ENCODE measurements at regions not wholly inside any gene's neighbourhood (a gene's known extent, or its start where the extent isn't known, plus 50 kb on each side); places are given as distances from the start of the nearest gene placed in this dataset.

DNA sequence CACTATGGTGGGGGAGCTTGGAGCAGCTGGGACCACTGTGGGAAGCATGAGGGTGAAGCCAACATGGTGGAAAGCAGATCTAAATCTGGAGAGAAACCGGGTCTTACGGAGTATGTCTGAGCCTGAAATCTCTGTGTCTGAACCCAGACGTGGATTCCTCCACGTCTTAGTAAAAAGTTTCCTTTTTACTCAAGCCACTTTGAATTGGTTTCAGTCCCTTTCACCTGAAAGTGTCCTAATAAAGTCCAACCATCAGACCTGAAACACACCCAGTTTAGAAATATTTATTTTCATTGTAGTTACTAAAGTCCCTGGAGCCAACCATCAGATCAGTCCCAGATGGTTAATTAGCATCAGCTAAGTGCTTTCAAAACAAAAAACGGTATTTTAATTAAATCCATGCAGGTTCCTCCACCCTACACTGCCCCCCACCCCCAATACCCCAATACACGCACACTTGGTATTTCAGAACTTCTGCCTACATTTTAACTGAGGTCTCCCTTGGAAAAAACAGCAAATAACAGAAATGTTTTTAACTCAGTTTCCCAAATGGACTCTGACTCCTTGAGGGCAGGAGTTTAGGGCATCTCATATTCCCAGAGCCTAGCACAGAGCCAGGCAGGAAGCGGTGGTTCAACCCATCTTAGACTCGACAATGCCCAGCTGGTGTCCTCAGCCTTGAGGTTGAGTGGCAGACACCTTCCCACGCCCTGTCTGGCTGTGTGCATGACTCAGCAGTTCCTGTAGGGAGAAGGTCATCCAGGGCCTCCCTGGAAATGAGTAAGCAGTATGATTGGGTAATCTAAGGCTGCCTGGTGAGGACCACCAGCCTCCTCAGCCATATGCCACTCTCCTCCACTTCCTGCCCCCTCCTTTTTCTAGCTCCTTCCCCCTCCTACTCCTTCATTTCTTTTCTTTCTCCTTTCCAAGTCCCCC, 175.8 kb downstream of the TTC8 start:
- peak; percentile 97 for DNase-seq (ENCODE audit: low read depth)
- no peak overlapping the region for H3K4me3 ChIP-seq (replicated peaks; ENCODE audit: low read depth, low read length)
- TF ChIP-seq, protein P1, sequence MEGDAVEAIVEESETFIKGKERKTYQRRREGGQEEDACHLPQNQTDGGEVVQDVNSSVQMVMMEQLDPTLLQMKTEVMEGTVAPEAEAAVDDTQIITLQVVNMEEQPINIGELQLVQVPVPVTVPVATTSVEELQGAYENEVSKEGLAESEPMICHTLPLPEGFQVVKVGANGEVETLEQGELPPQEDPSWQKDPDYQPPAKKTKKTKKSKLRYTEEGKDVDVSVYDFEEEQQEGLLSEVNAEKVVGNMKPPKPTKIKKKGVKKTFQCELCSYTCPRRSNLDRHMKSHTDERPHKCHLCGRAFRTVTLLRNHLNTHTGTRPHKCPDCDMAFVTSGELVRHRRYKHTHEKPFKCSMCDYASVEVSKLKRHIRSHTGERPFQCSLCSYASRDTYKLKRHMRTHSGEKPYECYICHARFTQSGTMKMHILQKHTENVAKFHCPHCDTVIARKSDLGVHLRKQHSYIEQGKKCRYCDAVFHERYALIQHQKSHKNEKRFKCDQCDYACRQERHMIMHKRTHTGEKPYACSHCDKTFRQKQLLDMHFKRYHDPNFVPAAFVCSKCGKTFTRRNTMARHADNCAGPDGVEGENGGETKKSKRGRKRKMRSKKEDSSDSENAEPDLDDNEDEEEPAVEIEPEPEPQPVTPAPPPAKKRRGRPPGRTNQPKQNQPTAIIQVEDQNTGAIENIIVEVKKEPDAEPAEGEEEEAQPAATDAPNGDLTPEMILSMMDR (IDR thresholded peaks at IDR 0.05; ENCODE audit: low read length, missing control alignments), result no peak

DNA sequence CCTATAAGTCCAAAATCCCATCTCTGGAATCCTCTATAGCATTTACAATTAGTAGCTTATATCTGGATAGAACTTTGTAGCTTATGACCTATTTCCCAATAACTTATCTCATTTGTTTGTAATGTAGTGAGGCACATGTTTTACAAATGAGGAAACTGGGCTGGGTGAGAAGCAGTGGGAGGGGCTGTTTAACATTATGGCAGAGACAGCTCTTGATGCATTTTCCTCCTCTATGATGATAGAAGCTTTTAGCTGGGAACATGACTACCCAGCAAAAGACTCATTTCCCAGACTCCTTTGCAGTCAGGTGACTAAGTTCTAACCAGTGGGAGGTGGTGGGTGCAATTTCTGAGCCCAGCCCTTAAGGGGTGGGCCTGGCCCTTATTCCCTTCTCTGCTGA, 179.7 kb downstream of the TTC8 start:
- H3K4me3 ChIP-seq (replicated peaks; ENCODE audit: low read depth, low read length), result no peak overlapping the region
- DNase-seq (ENCODE audit: low read depth), result peak; percentile 45
- TF ChIP-seq, protein P1 (IDR thresholded peaks at IDR 0.05; ENCODE audit: low read length, missing control alignments), result no peak

DNA sequence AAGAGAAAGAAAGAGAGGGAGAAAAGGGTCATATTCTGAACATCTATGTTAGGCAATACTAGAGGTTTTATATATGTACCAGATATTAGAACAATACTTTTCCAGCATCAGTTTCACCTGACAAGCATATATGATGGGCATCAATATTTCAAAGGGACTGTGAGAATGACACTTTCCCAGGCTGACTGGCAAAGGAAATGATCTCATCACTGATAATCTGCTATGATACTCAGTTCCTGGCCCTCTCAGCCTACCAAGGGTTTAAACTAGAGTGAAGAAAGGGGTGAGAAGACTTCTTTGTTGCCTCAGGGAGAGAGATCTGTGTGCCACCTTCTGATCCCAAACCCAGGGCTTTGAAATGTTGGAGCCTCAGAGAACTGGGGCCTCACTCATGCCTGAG, 183.5 kb downstream of the TTC8 start:
- H3K4me3 ChIP-seq (replicated peaks; ENCODE audit: low read depth, low read length), result no peak overlapping the region
- no peak for DNase-seq (ENCODE audit: low read depth)
- TF ChIP-seq, protein P1 (IDR thresholded peaks at IDR 0.05; ENCODE audit: low read length, missing control alignments), result no peak

DNA sequence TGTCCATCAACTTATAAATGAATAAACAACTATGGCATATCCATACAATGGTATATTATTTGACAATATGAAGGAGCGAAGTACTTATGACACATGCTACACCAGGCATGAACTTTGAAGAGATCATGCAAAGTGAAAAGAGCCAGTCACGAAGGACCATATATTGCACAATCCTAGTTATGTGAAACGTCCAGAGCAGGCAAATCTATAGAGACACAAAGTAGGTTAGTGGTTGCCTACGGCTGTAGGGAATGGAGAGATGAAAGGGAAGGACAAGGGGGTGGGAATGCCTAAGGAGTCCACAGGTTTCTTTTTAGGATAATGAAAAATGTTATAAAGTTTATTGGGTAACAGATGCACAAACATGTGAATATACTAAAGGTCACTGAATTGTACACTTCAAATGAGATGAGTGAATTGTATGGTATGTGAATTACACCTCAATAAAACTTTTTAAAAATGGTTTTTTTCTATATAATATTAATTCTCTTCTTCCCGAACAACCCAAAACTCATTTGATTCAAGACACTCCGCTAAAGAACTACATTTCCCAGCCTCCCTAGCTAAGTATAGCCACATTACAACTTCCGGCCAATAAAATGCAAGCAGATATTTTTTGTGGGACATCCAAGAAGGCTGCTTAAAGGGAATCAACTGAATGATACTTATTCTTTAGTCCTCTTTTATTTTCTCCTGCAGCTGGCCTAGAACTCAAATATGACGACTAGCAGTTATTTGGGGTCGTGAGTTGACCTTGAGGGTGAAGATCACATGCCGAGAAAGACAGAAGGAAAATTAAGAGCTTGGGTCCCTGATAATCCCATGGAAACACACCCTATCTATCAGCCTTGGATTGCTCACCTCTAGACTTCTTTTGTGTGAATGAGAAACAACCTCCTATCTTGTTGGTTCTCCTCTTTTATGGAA, 187.2 kb downstream of the TTC8 start:
- no peak for DNase-seq (ENCODE audit: low read depth)
- no peak overlapping the region for H3K4me3 ChIP-seq (replicated peaks; ENCODE audit: low read depth, low read length)
- TF ChIP-seq, protein P1 (IDR thresholded peaks at IDR 0.05; ENCODE audit: low read length, missing control alignments), result no peak

DNA sequence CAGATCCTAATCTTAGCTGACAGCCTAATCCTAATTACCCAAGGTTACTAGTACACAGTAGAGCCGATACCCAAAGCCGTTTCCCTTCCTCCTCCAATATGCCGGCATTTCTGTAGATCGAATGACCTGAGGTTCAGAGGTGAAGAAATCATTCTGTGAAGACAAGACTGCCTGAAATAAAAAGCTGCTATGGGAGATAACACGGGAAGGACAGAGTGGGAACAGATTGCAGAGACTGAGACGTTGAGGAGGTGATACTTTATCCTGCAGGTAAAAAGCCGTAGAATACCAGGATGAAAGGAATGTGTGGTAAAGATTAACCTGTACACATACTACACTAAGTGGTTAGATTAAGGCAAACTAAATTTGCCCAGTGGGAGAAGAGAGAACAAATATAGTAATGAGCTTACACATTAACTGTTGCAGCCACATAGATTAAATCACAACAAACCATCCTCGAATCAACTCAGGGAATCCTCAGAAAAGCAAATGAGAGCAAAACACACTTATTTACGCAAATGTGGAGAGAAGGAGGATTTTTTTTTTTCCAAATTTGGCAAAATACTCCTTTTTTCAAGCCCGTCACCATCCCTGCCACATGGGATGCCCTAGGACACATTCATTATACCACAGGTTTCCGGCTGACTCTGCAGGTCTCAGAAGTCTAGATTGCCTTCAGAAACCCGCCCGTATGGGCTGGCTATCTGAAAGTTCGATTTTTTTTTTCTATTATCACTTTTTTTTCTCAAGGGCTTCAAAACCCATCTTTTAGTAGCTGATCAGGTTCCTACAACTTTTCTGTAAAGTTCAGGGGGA, 188.0 kb downstream of the TTC8 start:
- H3K4me3 ChIP-seq (replicated peaks; ENCODE audit: low read depth, low read length), result no peak overlapping the region
- TF ChIP-seq, protein P1 (IDR thresholded peaks at IDR 0.05; ENCODE audit: low read length, missing control alignments), result no peak
- no peak for DNase-seq (ENCODE audit: low read depth)

DNA sequence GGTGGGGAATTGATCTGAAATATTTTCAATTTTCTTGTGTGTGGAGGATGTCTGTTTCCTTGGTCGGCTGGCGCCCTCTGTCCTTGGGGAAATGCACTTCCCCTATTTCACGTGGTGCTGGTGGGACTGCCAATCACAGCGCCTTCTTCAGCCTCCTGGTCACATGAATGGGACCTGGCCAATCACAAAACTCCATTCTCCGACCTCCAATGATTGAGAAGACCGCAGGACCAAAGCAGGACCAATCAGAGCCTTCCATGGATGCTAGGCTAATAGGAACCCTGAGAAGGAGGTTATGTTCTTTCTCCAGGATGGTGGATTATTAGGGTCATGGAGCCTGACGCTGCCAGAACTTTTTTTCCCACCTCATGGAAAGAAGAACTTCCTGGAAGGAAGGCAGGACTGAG, 188.7 kb downstream of the TTC8 start:
- peak; percentile 42 for DNase-seq (ENCODE audit: low read depth)
- no peak overlapping the region for H3K4me3 ChIP-seq (replicated peaks; ENCODE audit: low read depth, low read length)
- TF ChIP-seq, protein P1 (IDR thresholded peaks at IDR 0.05; ENCODE audit: low read length, missing control alignments), result peak; percentile 37

All from fibroblast of pulmonary artery (primary cell).